T-helper 1 cell (primary cell): ENCODE measurements at regions not wholly inside any gene's neighbourhood (a gene's known extent, or its start where the extent isn't known, plus 50 kb on each side); places are given as distances from the start of the nearest gene placed in this dataset.
"Not testable (repeated sequence)": the region's sequence is repeated elsewhere in the genome, so short reads cannot be mapped to it uniquely, and the experiment has no call there.

Experiments used
- DNase-seq, 5 donors: peaks; one replicate each; pipeline ENCODE4 v3.0.0-alpha.2; 2012 to 2020

DNA sequence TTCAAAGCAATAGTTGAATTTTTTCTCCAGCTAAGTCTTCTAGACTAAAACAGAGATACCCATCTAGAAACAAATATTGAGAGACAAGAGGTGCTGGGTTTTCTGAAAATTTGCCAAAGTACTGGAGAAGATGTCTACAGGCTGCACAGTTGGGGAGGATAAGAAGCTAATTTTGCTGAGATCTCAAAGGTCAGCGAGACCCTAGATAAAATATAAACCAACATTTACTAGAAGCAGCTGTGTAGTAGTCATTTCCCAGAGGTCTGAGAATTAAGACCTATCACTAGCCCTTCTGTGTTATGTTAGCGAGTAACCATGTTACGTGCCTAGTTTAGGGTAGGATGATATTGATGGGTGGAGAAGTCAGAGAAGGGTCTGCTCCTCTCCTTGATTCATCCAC is 208.5 kb upstream of the TNC start:
- DNase-seq: no peak

DNA sequence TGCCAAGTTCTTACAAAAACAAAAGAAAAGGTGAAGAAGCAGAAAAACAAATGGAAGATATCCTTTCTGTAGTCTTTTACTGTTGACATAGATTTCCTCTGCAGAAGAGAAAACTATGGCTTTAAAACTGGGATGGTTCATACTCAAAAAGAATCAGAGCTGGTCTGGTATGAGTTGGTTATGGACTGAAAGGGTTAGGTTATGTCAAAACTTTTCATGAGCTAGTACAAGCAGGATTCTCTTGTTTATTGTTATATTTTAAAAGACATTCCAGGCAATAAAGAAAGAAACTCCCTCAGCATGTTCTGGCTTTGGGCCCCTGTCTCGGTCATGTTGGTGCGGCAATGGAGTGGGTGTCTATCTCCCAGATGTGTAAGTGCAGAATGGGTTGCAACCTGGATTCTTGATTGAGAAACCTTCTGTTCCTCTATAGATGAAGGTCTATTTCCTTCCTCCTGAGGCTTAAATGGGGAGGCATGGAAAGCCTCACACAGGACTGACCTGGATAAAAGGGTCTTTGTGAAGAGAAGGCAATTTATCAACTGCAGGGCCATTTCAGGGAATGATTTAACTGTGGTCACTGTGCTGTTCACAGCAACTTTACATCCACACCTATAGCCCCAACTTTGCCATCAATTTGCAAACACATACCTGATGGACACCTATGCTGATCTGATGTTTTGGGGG is 209.6 kb upstream of the TNC start:
- no peak for DNase-seq

DNA sequence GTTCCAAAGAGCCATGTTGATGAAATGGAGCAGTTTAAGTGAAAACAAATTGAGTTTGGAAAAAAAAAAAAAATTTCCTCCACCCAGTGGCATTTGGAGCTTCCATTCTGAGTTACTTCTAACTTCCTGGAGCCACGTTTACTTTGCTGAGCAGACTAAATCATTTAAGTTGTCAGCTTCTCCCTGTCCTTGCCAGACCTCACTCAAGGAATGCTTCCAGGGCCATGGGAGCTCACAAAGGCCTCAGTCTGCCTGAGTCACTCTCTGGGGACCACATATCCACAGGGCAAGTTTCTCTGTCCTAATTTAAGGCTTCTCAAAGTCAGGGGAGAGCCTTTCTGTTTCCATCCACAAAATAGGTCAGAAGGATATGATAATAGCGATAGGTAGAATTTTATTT is 210.3 kb upstream of the TNC start:
- DNase-seq: no peak

DNA sequence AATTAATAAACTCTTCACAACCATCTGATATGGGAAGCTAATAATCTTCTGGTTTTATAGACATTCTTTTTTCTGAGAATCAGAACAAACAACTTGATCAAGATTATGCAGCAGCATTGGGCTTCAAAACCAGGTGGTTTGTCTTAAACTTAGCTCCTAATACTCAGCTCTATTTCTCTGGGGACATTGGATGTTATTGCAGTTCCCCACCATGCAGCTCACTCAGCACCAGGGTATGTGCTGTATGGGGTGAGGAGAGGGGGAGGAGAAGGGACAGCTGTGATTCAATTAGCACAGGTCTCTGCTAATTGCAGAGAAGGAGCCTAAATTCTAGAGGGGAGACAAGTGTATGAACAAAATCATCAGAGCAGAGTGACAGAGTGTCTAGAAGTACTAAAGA is 210.7 kb upstream of the TNC start:
- DNase-seq: no peak

DNA sequence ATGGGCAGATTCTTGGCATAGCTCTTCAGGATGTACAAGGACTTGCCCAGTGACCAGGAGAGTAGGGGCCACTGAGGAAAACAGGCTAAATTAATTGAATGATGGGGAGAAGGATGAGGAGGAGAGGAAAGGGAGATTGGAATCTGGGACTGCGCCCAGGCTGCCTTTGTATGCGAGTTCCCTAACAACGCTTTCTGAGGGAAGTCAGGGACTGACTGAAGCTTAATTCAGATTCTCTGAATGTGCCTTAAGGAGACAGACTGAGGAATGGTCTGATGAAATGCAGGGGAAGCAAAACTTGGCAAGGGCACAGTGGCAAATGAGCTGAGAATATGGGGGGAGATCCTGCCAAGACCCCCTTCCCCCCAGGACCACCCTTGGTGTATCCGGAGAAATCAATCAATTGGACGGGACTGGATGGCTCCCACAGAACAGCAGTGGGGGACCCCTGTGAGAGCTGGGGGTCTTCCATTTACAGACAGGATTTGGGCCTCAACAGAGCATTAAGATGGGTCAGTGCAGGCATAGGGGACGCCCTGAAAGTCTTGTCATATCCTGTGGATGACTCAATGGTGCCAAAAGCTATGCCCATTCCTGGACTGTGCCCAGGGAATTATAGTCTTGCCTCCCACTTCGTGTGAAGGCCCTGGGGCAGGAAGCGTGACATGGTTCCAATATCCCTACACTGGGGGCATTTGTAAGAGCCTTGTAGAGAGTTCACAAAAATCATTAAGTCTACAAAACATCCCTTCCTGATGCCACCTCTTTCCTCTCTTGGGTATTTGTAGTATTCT is 215.5 kb upstream of the TNC start:
- no peak for DNase-seq

DNA sequence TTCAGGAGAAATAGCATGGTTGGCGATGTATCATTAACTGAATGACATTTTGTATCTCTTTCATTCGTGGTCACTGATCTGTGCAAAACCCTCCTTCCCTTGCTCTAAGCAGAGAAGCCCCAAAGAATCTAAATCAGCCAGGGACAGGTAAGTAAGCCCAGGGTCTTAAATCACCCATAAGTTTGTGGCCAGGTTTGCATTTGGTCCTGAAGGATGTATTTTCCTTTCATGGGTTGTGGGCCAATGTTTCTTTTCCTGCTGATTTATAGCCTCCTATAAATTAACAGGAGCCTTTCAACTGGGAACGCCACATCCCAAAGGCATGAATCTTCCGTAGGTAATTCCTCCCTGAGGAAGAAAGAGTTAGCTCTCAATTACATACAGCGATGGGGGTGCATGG is 217.5 kb upstream of the TNC start:
- DNase-seq: no peak

DNA sequence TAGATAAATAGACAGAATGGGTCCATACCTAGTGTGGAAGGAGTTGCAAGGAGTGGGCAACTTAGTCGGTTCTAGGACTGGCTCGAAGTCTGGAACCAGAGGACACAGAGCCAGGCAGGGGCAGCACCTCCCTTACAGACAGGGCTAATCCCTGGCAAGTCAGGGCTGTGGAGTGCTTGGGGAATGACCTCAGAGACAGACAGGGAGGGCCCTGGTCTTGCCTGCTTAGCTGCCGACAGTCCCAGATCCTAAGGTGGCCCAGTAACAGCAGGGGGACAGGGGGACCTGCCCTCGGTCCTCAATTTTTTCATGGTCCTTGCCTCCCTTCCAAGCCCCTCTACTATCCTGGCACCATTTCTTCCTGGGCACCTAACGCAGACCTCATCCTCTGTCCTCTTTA is 222.4 kb upstream of the TNC start:
- no peak for DNase-seq

DNA sequence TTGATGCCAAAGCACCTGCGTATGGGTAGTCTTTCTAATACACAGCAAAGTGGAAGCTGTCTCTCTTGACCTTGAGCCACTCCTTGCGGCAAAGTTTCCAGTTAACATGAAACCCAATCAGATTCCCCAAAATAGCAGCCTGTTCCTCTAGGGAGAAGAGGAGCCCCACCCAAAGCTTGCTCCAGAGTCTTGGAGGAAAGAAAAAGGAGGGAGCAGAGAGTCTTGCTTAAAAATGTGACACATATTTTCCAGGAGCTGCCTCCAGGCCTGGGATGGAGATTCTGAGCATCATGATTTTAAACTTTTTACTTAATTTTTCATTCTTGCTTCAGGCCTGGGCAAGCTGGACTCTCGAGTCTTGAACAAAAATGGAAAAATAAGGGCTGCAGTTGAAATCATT is 223.5 kb upstream of the TNC start:
- no peak for DNase-seq

DNA sequence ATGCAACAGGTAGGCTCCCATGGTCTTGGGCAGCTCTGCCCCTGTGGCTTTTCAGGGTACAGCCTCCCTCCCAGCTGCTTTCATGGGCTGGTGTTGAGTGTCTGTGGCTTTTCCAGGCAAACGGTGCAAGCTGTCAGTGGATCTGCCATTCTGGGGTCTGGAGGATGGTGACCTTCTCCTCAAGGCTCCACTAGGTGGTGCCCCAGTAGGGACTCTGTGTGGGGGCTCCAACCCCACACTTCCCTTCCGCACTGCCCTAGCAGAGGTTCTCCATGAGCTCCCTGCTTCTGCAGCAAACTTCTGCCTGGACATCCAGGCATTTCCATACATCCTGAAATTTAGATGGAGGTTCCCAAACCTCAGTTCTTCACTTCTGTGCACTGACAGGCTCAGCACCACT is 229.8 kb upstream of the TNC start:
- not testable (repeated sequence) for DNase-seq

DNA sequence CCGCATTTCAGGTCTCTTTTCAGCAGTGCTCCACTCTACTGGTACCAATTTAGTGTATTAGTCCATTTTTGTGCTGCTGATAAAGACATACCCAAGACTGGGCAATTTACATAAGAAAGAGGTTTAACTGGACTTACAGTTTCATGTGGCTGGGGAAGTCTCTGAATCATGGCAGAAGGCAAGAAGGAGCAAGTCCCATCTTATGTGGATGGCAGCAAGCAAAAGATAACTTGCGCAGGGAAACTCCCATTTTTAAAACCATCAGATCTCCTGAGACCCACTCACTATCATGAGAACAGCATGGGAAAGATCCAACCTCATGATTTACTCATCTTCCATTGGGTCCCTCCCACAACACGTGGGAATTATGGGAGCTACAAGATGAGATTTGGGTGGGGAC is 231.0 kb upstream of the TNC start:
- not testable (repeated sequence) for DNase-seq

DNA sequence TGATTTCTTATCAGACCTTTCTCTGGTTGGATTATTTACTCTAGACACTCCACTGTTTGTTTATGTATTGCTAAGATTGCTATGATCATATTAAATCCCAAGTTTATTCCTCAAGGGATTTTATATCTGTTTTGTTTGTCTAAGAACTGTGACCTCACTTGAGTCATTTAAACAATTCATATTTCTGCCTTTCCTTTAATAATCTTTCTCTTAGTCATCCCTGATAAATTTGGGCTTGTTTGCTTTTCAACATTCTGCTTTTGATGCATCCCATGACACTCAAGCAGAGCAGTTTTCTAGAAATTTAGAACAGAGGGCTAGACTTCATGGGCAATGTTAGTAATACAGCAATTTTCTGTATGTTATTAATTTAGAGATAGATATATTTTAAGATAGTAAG is 231.6 kb upstream of the TNC start:
- no peak for DNase-seq

DNA sequence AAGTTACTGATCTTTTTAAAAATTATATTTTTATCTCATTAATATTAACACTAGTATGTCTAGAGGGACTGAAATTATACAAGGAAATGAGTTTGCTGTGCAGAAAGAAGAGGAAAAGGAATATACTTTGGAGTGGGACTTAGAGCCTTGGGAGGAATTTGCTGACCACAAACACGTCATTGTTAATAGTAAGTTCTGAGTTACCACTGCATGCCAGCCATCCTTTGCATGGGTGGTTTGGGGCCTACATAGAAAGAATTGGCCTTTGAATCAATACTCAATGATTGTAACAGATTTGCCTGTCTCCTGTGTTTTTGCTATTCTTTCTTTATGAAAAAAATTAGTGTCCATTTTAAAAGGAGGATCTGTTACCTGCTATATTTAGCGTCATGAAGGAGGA is 232.6 kb upstream of the TNC start:
- DNase-seq: no peak

DNA sequence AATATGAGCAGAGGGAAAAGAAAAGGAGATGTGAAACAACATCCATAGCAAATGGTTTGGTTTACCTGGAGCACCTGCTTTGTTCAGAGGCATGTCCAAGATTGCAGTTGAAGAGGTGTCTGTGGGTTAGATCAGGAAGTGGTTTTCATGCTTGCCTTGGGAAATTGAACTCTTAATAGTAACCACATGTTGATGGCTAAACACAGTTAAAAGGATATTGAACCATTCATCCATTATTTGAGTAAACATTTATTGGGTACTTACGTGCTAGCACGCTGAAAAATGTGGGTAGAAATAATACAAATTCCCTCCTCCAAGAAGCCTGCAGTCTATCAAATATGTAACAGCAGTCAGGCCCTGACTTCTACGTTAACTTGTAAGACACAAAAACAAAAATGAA is 235.7 kb upstream of the TNC start:
- DNase-seq: no peak

DNA sequence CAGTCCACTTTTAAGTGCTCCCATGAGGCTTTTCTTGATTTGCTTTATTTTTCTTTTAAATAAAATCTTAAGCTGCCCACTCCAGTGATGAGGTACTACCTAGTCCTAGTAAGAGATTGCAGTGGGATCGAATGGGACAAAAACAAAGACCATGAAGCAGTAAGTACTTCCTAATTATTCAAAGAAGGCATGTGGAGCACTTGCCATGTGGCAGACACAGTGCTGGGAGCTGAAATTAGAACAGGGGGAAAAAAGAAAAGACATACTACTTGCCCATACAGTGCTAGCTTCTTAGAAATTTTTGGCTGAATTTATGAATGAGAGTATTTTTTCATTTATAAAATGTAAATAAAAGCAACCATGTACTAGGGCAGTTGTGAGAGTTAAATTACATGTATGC is 239.9 kb upstream of the TNC start:
- DNase-seq: no peak

DNA sequence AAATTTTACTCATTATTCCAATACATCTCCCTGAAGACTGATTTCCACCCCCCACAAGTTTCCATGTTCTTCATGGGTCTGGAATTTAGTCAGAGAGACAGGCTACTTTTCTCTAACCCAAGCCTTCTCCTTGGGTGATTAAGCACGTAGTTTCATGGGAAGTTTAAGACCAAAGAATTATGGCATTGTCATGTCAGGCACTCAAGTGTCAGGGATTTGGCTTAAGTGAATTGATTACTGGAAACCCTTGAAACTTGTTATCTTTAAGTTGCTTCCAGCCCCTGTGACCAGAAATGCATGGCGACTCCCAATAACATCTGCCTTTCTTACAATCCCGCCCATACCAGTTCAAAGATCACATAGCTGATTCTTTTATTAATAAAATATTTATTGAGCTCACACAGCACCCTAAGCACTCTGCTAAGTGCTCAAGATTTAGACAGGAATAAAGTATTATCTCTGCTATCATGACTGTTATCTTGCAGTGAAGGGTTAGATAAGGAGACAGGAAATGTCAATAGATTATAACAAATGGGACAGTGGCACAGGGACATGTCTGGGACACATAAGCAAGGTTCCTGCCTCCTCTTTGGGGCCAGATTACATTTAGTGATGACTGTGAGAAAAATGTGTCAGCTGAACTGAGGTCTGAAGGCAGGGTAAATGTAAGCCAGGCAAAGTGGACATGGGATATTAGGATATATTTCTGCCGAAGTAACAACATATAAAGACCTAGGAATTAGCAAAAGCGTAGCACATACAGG is 241.2 kb upstream of the TNC start:
- DNase-seq: no peak

DNA sequence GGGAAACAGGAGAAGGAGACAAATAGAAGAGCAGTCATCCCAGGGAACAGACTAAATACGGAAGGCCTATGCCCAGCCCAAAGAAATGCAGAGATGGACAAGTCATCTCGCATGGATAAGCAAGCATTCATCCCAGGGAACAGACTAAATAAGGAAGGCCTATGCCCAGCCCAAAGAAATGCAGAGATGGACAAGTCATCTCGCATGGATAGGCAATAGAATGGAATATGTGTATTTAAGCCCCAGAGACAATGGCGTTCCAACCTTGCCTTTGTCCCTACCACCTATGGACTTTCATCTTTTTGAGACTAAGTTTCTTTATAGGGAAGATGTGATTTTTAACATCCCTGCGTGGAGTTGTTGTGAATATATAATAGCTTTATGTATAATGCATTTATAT is 242.2 kb upstream of the TNC start:
- DNase-seq: no peak

DNA sequence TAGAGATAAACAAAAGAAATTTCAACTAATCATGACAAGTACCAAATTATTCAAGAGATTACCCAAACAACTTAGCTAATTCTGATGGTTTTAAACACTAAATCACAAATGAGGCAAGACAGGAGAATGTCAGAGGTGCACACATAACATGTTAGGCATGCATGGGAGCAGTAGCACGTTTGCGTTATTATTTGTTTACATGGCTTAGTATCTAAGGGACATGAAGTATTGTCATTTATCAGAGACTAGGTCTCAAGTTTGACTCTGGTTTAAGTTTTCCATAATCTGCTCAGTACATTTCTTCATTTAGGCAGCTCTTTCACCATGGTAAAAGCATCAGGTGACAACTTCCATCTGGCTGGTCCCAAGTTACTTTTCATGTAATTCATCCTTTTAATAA is 244.1 kb upstream of the TNC start:
- DNase-seq: no peak

DNA sequence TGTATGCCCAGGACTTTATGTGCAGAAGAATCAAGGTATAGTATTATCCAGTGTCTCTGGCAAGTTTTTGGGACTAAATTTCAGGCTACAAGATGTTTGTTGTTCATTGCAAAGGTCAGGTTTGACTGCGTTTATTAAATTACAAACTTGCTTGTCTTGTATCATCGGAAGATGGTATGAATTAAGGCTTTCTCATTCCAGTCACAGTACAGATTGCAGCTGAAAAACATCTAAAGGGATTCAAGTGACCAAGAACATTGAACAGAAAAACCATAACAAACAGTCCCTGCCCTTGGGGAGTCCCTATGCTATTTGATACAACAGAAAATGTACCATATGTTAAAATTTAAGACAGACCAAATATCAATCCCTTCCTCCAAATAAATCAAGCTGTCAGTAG is 244.7 kb upstream of the TNC start:
- no peak for DNase-seq

DNA sequence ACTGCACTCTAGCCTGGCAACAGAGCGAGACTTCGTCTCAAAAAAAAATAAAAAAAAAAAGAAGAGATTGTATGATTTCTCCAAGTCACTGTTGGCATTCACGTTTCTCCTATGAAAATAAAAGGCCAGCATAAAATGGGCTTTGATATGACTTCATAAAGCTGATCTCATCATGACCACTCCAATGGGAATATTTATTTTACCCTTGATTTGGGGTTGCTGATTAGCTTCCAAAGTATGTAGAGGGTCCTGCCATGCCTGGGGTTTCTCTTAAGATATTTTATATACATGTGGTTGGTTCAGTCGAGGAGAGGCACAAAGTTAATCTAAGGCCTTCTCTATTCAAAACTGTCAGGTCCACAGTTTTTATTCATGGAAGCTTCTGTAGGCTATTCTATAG is 247.0 kb upstream of the TNC start:
- DNase-seq: no peak

DNA sequence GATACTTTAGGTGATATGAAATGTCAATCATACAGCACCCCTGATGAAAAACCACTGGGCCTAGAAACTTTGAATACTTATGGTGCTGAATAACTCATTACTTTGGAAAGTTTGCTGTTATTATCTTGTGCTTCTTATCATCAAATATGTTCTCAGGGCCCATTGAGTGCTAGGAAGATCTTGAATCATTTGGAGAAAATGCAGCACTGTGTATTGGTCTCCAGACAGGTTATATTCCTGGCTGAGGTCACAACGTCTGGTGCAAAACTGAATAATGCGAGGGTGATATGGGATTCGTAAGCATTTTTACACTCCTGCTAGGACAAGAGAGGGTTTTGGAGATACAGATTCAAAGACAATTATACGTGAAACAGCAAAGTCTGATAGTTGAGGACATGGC is 249.4 kb upstream of the TNC start:
- DNase-seq: no peak

DNA sequence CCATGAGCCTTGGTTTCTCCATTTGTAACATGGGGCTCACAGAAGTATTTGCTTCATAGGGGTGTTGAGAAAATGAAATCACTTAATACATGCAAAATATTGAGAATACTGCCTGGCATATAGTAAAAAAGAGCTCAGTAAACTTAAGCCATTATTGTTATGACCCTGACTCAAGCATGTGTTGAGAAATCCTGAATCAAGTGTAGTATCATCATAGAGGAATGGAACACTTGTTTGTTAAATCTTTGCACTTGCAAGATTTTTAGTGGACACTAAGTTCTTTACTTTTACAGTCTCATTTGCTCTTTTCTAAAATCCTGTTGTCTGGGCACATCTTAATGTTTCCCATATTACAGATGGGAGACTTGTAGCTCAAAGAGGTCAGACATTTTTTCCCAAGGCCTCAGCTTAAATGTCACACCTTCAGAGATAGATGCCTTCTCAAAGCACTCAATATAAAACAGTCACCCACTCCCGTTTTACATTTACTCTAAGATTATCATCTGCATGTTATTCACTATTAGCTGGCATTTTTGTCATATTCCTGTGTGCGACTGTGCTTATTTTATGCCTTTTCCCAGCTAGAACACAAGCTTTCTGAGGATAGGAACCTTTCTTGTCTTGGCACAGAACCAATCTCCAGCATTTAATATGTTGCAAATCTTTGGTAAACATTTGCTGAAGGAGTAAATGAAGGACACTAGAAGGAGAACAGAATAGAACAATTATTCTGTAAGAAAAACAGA is 250.0 kb upstream of the TNC start:
- DNase-seq: no peak

DNA sequence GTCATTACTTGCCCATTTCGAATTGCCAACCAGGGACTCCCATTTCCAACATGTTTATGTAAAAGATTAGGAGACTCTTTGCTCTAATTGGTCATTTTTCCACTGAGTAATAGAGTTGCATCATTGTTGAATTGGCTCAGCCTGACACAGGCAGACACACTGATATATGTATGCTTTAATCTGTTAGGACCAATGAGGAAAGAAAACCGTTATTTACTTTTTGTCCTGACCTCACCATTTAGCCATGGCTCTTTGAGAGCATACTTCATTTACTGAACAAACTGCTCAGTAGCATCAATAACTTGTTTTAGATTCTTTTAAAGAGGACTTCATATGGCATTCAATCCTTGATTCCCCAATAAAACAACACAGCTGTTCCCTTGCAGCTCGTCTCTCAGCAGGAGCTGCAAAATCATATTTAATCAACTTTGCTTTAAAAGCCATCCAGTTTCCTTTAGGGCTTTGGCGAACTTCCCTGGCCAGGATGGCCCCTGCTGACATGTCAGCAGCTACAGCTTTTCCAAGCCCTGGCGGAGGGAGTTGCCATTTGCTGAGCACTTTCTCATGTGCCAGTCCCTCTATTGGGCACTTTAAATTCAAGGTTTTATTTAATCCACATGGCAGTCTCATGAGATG is 251.5 kb upstream of the TNC start:
- no peak for DNase-seq
